ENCODE measurements at regions not wholly inside any gene's neighbourhood (a gene's known extent, or its start where the extent isn't known, plus 50 kb on each side); places are given as distances from the start of the nearest gene placed in this dataset.

- no peak for TF ChIP-seq CTCF (IDR thresholded peaks at IDR 0.05)
- TF ChIP-seq POLR2A (IDR thresholded peaks at IDR 0.05), result no peak
Observed at GRCh38 chr2:104538077-104538476, 315.8 kb upstream of the POU3F3 start.
